ENCODE measurements at regions not wholly inside any gene's neighbourhood (a gene's known extent, or its start where the extent isn't known, plus 50 kb on each side); places are given as distances from the start of the nearest gene placed in this dataset.

- TF ChIP-seq CTCF (IDR thresholded peaks at IDR 0.05; ENCODE audit: borderline replicate concordance, extremely low read depth, low read length, poor library complexity, severe bottlenecking): no peak
- TF ChIP-seq EZH2 (IDR thresholded peaks at IDR 0.05; ENCODE audit: borderline replicate concordance, low read depth, low read length, severe bottlenecking): no peak
These were observed 539.8 kb upstream of the FAM174A start for GRCh38 chr5:99995407-99995806.
